Activated gamma-delta T cell treated with anti-CD3 and anti-CD28 coated beads, Interleukin-2, amount 50 U/mL, for 16 hours (primary cell): ENCODE measurements at regions not wholly inside any gene's neighbourhood (a gene's known extent, or its start where the extent isn't known, plus 50 kb on each side); places are given as distances from the start of the nearest gene placed in this dataset.

Experiments
- DNase-seq: peaks from one replicate; pipeline ENCODE4 v3.0.0-alpha.2; 2020; ENCODE audit warnings: low read depth

GRCh38 chr2:41955316-41956043, 92.3 kb upstream of the PKDCC start:
- no peak for DNase-seq

GRCh38 chr2:41957431-41957830, 90.4 kb upstream of the PKDCC start:
- no peak for DNase-seq

- no peak for DNase-seq
Measured at GRCh38 chr2:41958251-41958650, 89.6 kb upstream of the PKDCC start.

GRCh38 chr2:41958775-41959174, 89.0 kb upstream of the PKDCC start:
- no peak for DNase-seq

- DNase-seq, result no peak
Measured at GRCh38 chr2:41959760-41960159, 88.1 kb upstream of the PKDCC start.

GRCh38 chr2:41962922-41963622, 84.7 kb upstream of the PKDCC start:
- no peak for DNase-seq

- no peak for DNase-seq
Measured at GRCh38 chr2:41963661-41964525, 83.9 kb upstream of the PKDCC start.

GRCh38 chr2:41965173-41965908, 82.5 kb upstream of the PKDCC start:
- no peak for DNase-seq

GRCh38 chr2:41965909-41966295, 81.9 kb upstream of the PKDCC start:
- no peak for DNase-seq

- no peak for DNase-seq
Measured at GRCh38 chr2:41966431-41966893, 81.4 kb upstream of the PKDCC start.

GRCh38 chr2:41966920-41967319, 80.9 kb upstream of the PKDCC start:
- no peak for DNase-seq

- no peak for DNase-seq
Measured at GRCh38 chr2:41967476-41968181, 80.2 kb upstream of the PKDCC start.

- DNase-seq, result no peak
Measured at GRCh38 chr2:41968182-41968578, 79.6 kb upstream of the PKDCC start.

GRCh38 chr2:41970988-41971660, 76.7 kb upstream of the PKDCC start:
- DNase-seq, result no peak

GRCh38 chr2:41972179-41972578, 75.6 kb upstream of the PKDCC start:
- no peak for DNase-seq

GRCh38 chr2:41972819-41973218, 75.0 kb upstream of the PKDCC start:
- no peak for DNase-seq

- DNase-seq, result no peak
Measured at GRCh38 chr2:41973871-41974270, 74.0 kb upstream of the PKDCC start.

- DNase-seq, result no peak
Measured at GRCh38 chr2:41981417-41981816, 66.4 kb upstream of the PKDCC start.

- DNase-seq, result no peak
Measured at GRCh38 chr2:41985573-41986095, 62.2 kb upstream of the PKDCC start.

- DNase-seq, result no peak
Measured at GRCh38 chr2:41989501-41990180, 58.2 kb upstream of the PKDCC start.
